H1 (cell line): ENCODE measurements at regions not wholly inside any gene's neighbourhood (a gene's known extent, or its start where the extent isn't known, plus 50 kb on each side); places are given as distances from the start of the nearest gene placed in this dataset.

Experiments used
- CBX8 ChIP-seq: fragments of 300-800, 300-1000 bp; sonication (generic); IDR thresholded peaks from 2 replicates; pipeline ENCODE4 v1.7.1; 2016; ENCODE audit warnings: low read depth, low read length, borderline replicate concordance
- CHD1 ChIP-seq: IDR thresholded peaks from 2 replicates; pipeline ENCODE4 v1.6.1; 2012; ENCODE audit warnings: low read depth, low read length, improper control_type of control experiment
- KDM4A ChIP-seq: IDR thresholded peaks from one replicate; pipeline ENCODE4 v1.7.1; 2012; ENCODE audit warnings: low read depth, mild to moderate bottlenecking, moderate library complexity, low read length, inconsistent platforms; ENCODE audit not compliant: severe bottlenecking
- RNF2 ChIP-seq: fragments of 200-900, 300-1000 bp; sonication (generic); IDR thresholded peaks from 2 replicates; pipeline ENCODE4 v1.7.1; 2016; ENCODE audit warnings: borderline replicate concordance, low read depth, mild to moderate bottlenecking, antibody characterized with exemption, low read length; ENCODE audit not compliant: poor library complexity, severe bottlenecking; ENCODE audit errors: missing control alignments

DNA sequence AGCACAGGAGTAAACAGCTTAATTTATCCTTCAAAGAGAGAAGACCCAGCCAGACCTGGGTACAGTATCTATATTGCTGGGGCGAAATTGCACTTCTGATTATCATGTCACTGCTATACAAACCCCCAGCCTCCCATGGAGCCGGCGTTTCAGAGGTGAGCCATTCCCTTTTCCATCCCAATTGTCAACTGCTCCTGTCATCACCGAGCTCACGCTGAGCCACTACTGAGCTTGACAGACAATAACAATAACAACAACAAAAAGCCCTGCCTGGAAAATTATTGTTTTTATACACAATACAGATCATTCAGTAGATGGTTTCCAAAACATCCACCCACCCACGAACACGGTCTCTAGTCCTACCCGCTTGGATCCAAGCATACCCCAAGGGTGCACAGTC, 129.0 kb upstream of the JARID2 start (continued):
- TF ChIP-seq CBX8: no peak
- no peak for TF ChIP-seq CHD1
- no peak for TF ChIP-seq KDM4A
- no peak for TF ChIP-seq RNF2
